Effector memory CD8-positive, alpha-beta T cell (primary cell): ENCODE measurements at regions not wholly inside any gene's neighbourhood (a gene's known extent, or its start where the extent isn't known, plus 50 kb on each side); places are given as distances from the start of the nearest gene placed in this dataset.

ENCODE experiments used
- ATAC-seq: fragments of 150-1000 bp; cut with Tn5 transposase; replicated peaks from 2 replicates; pipeline ENCODE4 v1.10.0; 2021; ENCODE audit warnings: mild to moderate bottlenecking, moderate library complexity
- DNase-seq, 3 experiments: peaks; one replicate each; pipeline ENCODE4 v3.0.0; 2021
- H3K27ac Mint-ChIP-seq, 2 donors: one replicate each; pipeline ENCODE4 v1.8.0; 2022; ENCODE audit warnings: mild to moderate bottlenecking in 2 of 2, mixed read lengths in 2 of 2, moderate library complexity in 2 of 2
- H3K27me3 Mint-ChIP-seq, 2 donors: one replicate each; pipeline ENCODE4 v1.8.0; 2022; ENCODE audit warnings: mixed read lengths in 2 of 2
- H3K36me3 Mint-ChIP-seq: one replicate; pipeline ENCODE4 v1.8.0; 2022; ENCODE audit warnings: mild to moderate bottlenecking, moderate library complexity, mixed read lengths; ENCODE audit not compliant: insufficient read depth
- H3K4me1 Mint-ChIP-seq, 2 donors: one replicate each; pipeline ENCODE4 v1.8.0; 2022; ENCODE audit warnings: low read depth in 2 of 2, mixed read lengths in 2 of 2
- H3K4me3 Mint-ChIP-seq, 2 donors: one replicate each; pipeline ENCODE4 v1.8.0; 2022; ENCODE audit warnings: mild to moderate bottlenecking in 2 of 2, mixed read lengths in 2 of 2, moderate library complexity in 2 of 2
- H3K9me3 Mint-ChIP-seq, 2 donors: one replicate each; pipeline ENCODE4 v1.8.0; 2022; ENCODE audit warnings: mixed read lengths in 2 of 2

- ATAC-seq (no peak), DNase-seq (no peak)
- peaks cover 13 to 23% of the 10 kb centered on the region in 2 donors for H3K27me3 Mint-ChIP-seq
- H3K36me3 Mint-ChIP-seq, result no peaks in the 10 kb centered on the region
- H3K4me1 Mint-ChIP-seq, result no peaks in the 10 kb centered on the region
- no peak overlapping the region for H3K27ac Mint-ChIP-seq
- no peak overlapping the region for H3K4me3 Mint-ChIP-seq
- no peaks in the 10 kb centered on the region for H3K9me3 Mint-ChIP-seq
Measured at GRCh38 chr22:47561766-47562165, 799.3 kb downstream of the TBC1D22A start.

GRCh38 chr22:47561115-47561675 is 798.7 kb downstream of the TBC1D22A start:
- ATAC-seq, result no peak
- Mint-ChIP-seq H3K27ac (no peak overlapping the region), H3K4me1 (no peaks in the 10 kb centered on the region), H3K9me3 (no peaks in the 10 kb centered on the region), H3K4me3 (no peak overlapping the region), H3K27me3 (peaks cover 13 to 23% of the 10 kb centered on the region in 2 donors), H3K36me3 (no peaks in the 10 kb centered on the region)
- no peak for DNase-seq

- H3K9me3 Mint-ChIP-seq, result no peaks in the 10 kb centered on the region
- H3K4me1 Mint-ChIP-seq, result no peaks in the 10 kb centered on the region
- H3K27me3 Mint-ChIP-seq, result peaks cover 13 to 24% of the 10 kb centered on the region in 2 donors
- H3K27ac Mint-ChIP-seq, result no peak overlapping the region
- ATAC-seq (no peak), DNase-seq (no peak)
- no peak overlapping the region for H3K4me3 Mint-ChIP-seq
- H3K36me3 Mint-ChIP-seq, result no peaks in the 10 kb centered on the region
Measured at GRCh38 chr22:47558828-47559700, 796.6 kb downstream of the TBC1D22A start.

GRCh38 chr22:47556473-47556872 is 794.0 kb downstream of the TBC1D22A start:
- Mint-ChIP-seq H3K36me3 (no peaks in the 10 kb centered on the region), H3K4me3 (no peak overlapping the region), H3K4me1 (no peaks in the 10 kb centered on the region), H3K27ac (no peak overlapping the region), H3K27me3 (peaks cover under 1 to 22% of the 10 kb centered on the region in 2 donors), H3K9me3 (no peaks in the 10 kb centered on the region)
- DNase-seq, result no peak
- no peak for ATAC-seq

DNA sequence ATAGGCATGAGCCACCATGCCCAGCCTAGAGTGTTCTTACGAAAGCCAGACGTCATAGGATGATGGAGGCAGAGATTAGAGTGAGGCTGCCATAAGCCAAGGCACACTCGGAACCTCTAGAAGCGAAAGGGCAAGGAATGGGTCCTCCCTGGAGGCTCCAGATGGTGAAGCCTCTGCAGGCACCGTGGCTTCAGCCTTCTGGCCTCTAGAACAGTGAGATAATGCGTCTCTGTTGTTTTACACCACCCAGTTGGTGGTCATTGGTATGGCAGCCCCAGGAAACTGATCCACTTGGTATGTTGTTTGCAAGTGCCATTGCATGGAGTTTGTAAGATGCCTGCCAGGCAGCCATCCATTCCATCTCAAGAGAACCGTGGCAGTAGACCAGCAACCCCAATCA is 791.0 kb downstream of the TBC1D22A start:
- Mint-ChIP-seq H3K27me3 (peaks cover 16 to 22% of the 10 kb centered on the region in 2 donors), H3K4me3 (no peak overlapping the region), H3K36me3 (no peaks in the 10 kb centered on the region), H3K9me3 (no peaks in the 10 kb centered on the region), H3K27ac (no peak overlapping the region), H3K4me1 (no peaks in the 10 kb centered on the region)
- DNase-seq (no peak), ATAC-seq (no peak)

GRCh38 chr22:47552541-47553205 is 790.2 kb downstream of the TBC1D22A start:
- H3K27ac Mint-ChIP-seq, result no peak overlapping the region
- ATAC-seq, result no peak
- no peaks in the 10 kb centered on the region for H3K4me1 Mint-ChIP-seq
- peaks cover 19 to 23% of the 10 kb centered on the region in 2 donors for H3K27me3 Mint-ChIP-seq
- H3K4me3 Mint-ChIP-seq, result no peak overlapping the region
- DNase-seq, result no peak
- H3K9me3 Mint-ChIP-seq, result no peaks in the 10 kb centered on the region
- H3K36me3 Mint-ChIP-seq, result no peaks in the 10 kb centered on the region

GRCh38 chr22:47552024-47552423 is 789.6 kb downstream of the TBC1D22A start:
- H3K27me3 Mint-ChIP-seq, result peaks cover 26 to 30% of the 10 kb centered on the region in 2 donors
- ATAC-seq, result no peak
- no peak overlapping the region for H3K27ac Mint-ChIP-seq
- no peaks in the 10 kb centered on the region for H3K9me3 Mint-ChIP-seq
- H3K4me3 Mint-ChIP-seq, result no peak overlapping the region
- H3K36me3 Mint-ChIP-seq, result no peaks in the 10 kb centered on the region
- H3K4me1 Mint-ChIP-seq, result no peaks in the 10 kb centered on the region
- DNase-seq, result no peak

- Mint-ChIP-seq H3K27ac (no peak overlapping the region), H3K4me3 (no peak overlapping the region), H3K27me3 (peaks cover 29 to 32% of the 10 kb centered on the region in 2 donors), H3K4me1 (no peaks in the 10 kb centered on the region), H3K9me3 (no peaks in the 10 kb centered on the region), H3K36me3 (no peaks in the 10 kb centered on the region)
- ATAC-seq (no peak), DNase-seq (no peak)
Measured at GRCh38 chr22:47551431-47551775, 789.0 kb downstream of the TBC1D22A start.

DNA sequence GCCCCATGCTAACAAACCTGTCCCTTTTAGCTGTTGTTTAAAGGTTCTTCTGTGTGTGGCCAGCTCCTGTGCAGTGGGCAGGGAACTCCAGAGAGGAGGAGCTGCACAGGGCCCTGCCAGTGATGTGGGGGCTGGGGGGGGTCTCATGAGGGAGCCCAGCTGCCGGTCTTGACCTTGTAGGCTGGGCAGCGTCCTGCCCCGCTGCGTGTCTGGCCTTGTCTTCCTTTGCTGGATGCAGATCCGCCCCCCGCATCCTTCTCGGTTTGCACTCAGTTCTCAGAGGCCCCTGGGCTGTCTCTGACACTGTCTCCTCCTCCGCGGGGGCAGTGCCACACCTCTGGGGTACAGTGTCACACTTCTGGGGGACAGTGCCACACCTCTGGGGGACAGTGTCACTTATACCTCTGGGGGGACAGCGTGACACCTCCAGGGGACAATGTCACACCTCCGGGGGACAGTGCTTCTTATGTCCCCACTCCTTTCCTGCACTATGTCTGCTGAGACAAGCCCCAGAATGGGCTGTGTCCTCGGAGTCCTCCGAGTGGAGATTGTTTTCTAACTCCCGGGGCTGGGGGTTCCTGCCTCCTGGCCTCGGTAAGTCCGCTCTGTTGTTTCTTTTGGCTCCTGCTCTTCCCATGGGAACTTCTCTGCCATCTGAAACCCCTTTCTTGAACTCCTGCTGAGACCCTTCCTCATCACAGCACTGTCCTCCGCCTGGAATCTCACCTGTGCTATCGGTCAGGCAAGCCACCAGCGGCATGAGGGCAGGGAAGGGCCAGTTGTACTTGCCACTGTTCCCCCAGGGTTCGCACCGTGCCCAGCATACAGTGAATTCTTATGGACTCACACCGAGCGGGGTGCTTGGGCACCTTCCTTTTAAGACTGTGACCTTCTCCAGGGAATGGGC is 788.3 kb downstream of the TBC1D22A start:
- Mint-ChIP-seq H3K4me3 (no peak overlapping the region), H3K36me3 (no peaks in the 10 kb centered on the region), H3K27me3 (peaks cover 29 to 32% of the 10 kb centered on the region in 2 donors), H3K9me3 (no peaks in the 10 kb centered on the region), H3K4me1 (no peaks in the 10 kb centered on the region), H3K27ac (no peak overlapping the region)
- DNase-seq (no peak), ATAC-seq (no peak)

GRCh38 chr22:47549741-47550340 is 787.4 kb downstream of the TBC1D22A start:
- DNase-seq (no peak), ATAC-seq (no peak)
- H3K27ac Mint-ChIP-seq, result no peak overlapping the region
- H3K4me3 Mint-ChIP-seq, result no peak overlapping the region
- H3K36me3 Mint-ChIP-seq, result no peaks in the 10 kb centered on the region
- H3K27me3 Mint-ChIP-seq, result peaks cover 29 to 32% of the 10 kb centered on the region in 2 donors
- no peaks in the 10 kb centered on the region for H3K4me1 Mint-ChIP-seq
- H3K9me3 Mint-ChIP-seq, result no peaks in the 10 kb centered on the region

DNA sequence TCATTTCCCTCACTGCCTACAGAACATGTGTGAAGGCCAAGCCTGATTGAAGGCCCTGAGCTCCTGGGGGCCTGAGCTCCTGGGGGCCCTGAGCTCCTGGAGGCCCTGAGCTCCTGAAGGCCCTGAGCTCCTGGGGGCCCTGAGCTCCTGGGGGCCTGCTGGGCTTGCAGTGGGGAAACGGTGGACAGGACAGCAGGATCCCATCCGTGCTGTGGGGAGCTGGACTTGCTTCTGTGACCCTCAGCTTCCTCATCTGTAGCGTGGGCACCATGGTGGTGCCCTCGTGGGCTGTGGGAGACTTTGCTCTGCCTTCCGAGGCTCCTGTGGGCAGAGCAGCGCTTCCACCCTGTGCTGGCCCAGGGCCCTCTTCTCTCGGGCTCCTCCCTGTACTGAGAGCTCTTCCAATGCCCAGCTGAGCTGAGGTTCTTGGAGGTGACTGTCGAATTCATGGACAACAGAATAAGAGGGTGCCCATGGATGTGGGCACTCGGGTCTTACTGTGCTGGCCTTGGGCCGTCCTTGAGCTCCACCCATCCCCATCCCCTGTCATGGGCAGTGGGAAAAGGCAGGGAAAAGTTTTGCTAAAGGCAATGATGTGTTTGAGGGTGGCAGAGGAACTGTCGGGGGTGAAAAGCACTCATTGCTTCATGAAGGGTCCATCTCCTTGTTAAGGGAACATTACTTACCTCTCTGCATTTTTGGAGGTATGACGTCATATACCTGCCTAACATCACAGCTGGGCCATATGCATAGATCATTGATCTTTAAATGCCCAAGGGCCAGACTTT is 786.7 kb downstream of the TBC1D22A start:
- H3K4me3 Mint-ChIP-seq, result no peak overlapping the region
- H3K4me1 Mint-ChIP-seq, result no peaks in the 10 kb centered on the region
- H3K36me3 Mint-ChIP-seq, result no peaks in the 10 kb centered on the region
- ATAC-seq (no peak), DNase-seq (no peak)
- peaks cover 29 to 32% of the 10 kb centered on the region in 2 donors for H3K27me3 Mint-ChIP-seq
- no peaks in the 10 kb centered on the region for H3K9me3 Mint-ChIP-seq
- H3K27ac Mint-ChIP-seq, result no peak overlapping the region

GRCh38 chr22:47547881-47548650 is 785.6 kb downstream of the TBC1D22A start:
- Mint-ChIP-seq H3K36me3 (no peaks in the 10 kb centered on the region), H3K27me3 (peaks cover 24 to 32% of the 10 kb centered on the region in 2 donors), H3K4me1 (no peaks in the 10 kb centered on the region), H3K4me3 (no peak overlapping the region), H3K9me3 (no peaks in the 10 kb centered on the region), H3K27ac (peak overlapping the region in 1 of 2 donors; percentile 23)
- ATAC-seq (no peak), DNase-seq (no peak)
